Esophagus mucosa (tissue), 1 donor: ENCODE measurements at regions not wholly inside any gene's neighbourhood (a gene's known extent, or its start where the extent isn't known, plus 50 kb on each side); places are given as distances from the start of the nearest gene placed in this dataset.
"Not testable (repeated sequence)": the region's sequence is repeated elsewhere in the genome, so short reads cannot be mapped to it uniquely, and the experiment has no call there.

Experiments
- ATAC-seq: fragments of 200-7000 bp; cut with Tn5 transposase; one replicate; pipeline ENCODE4 v1.9.1; 2020
- donor health status: DM: yes; HTN: yes; CAD: no.

DNA sequence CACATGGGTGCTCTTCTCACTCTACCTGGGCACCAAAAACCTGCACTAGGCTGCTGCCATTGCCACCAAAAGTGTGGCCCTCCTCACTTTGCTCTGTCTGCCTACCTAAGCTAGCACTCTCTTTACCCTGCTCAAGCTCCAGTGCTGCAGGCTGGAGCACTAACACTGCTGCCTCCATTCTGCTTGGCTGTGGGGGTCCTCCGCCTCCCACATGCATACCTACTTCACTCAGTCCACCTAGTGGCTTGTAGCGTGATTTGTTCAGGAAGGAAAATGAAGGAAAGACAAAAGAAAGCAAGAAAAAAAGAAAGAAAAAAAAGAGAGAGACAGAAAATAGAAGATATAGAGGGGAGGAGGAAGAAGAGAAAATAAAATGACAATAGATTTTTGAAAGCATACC, 1339.4 kb upstream of the CHAC2 start:
- no peak for ATAC-seq

- ATAC-seq, result no peak
Observed at GRCh38 chr2:52423655-52424054, 1343.9 kb upstream of the CHAC2 start.

DNA sequence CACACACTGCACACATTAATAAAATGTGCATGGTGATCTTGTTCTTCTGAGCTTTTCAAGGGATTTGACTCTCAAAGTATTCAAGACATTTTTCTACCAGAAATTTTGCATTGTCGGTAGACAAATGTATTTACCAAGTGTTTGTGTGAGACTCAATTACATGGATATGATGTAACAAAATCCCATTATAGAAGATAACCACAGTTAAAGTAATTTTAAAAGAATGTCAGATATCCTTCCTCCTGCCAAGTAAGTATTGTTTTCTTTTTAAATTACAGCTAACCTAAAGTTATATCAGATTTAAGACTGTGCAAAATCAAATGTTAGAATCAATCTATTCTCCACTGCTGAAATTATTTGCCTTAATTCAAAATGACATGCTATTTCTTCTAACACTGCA, 1344.5 kb upstream of the CHAC2 start:
- ATAC-seq, result no peak

- ATAC-seq, result no peak
Observed at GRCh38 chr2:52416340-52416739, 1351.3 kb upstream of the CHAC2 start.

- no peak for ATAC-seq
Observed at GRCh38 chr2:52414561-52415295, 1352.9 kb upstream of the CHAC2 start.

DNA sequence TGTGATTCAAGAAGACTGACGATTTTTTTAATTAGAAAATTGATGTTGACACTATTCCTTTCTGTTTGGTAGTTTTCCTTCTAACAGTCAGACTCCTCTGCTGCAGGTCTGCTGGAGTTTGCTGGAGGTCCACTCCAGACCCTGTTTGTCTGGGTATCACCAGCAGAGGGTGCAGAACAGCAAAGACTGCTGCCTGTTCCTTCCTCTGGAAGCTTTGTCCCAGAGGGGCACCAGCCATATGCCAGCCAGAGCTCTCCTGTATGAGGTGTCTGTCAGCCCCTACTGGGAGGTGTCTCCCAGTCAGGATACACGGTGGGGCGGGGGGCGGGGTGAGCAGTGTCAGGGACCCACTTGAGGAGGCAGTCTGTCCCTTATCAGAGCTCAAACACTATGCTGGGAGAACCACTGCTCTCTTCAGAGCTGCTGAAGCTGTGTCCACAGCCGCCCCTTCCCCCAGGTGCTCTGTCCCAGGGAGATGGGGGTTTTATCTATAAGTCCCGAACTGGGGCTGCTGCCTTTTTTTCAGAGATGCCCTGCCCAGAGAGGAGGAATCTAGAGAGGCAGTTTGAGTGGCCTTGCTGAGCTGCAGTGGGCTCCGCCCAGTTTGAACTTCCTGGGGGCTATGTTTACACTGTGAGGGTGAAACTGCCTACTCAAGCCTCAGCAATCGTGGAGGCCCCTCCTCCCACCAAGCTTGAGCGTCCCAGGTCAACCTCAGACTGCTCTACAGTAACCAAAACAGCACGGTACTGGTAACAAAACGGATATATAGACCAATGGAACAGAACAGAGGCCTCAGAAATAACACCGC, 1358.1 kb upstream of the CHAC2 start:
- not testable (repeated sequence) for ATAC-seq

DNA sequence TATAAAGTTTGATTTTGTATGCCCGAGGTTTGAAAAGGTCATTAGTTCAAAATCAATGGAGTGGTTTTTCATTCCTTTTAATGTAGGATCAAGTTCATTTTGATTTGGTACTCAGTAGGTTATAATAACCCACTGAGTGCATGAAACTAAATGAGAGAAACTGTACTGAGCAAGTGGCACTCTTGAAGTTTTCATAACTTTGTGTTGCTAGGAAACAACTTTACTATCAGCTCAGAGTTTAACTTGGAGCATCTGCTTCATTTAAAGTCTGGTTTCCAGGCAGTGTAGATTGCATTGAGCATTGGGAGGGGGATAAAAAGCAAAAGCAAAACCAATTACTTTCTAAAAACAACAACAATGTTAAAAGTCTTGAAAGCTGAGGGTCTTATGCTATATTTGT, 1361.6 kb upstream of the CHAC2 start:
- ATAC-seq, result no peak

- no peak for ATAC-seq
Observed at GRCh38 chr2:52404866-52405265, 1362.7 kb upstream of the CHAC2 start.

- no peak for ATAC-seq
Observed at GRCh38 chr2:52404046-52404445, 1363.6 kb upstream of the CHAC2 start.

DNA sequence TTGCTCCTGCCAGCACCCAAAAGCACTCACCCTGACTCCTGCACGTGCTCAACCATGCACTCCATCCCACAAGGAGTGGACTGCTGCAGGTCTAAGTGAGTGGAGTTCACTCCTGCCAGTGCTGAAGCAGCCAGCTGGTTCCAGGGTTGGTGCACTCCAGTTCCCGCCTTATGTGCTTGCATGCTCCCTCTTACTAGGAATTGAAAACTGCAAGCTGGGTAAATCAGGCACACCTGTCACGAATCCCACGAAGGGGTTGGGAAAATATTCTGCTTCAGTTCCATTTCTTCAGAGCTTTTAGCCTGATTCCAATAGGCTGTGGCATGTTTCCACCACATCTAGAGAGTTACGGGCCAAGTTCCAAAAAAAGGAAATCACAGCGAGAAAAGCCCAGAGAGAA, 1365.5 kb upstream of the CHAC2 start:
- no peak for ATAC-seq

- ATAC-seq, result no peak
Observed at GRCh38 chr2:52396836-52397235, 1364.9 kb upstream of the NRXN1 start.

- ATAC-seq, result no peak
Observed at GRCh38 chr2:52395912-52396311, 1364.0 kb upstream of the NRXN1 start.

- no peak for ATAC-seq
Observed at GRCh38 chr2:52391621-52392020, 1359.7 kb upstream of the NRXN1 start.

GRCh38 chr2:52390651-52391050, 1358.7 kb upstream of the NRXN1 start:
- no peak for ATAC-seq

- ATAC-seq, result no peak
Observed at GRCh38 chr2:52387937-52388590, 1356.1 kb upstream of the NRXN1 start.

- no peak for ATAC-seq
Observed at GRCh38 chr2:52386433-52387030, 1354.6 kb upstream of the NRXN1 start.

GRCh38 chr2:52383541-52383940, 1351.6 kb upstream of the NRXN1 start:
- no peak for ATAC-seq

- ATAC-seq, result no peak
Observed at GRCh38 chr2:52369178-52369577, 1337.2 kb upstream of the NRXN1 start.

GRCh38 chr2:52368141-52368540, 1336.2 kb upstream of the NRXN1 start:
- no peak for ATAC-seq

- no peak for ATAC-seq
Observed at GRCh38 chr2:52365946-52366345, 1334.0 kb upstream of the NRXN1 start.

GRCh38 chr2:52356556-52356955, 1324.6 kb upstream of the NRXN1 start:
- no peak for ATAC-seq

- ATAC-seq, result no peak
Observed at GRCh38 chr2:52347292-52347691, 1315.4 kb upstream of the NRXN1 start.

DNA sequence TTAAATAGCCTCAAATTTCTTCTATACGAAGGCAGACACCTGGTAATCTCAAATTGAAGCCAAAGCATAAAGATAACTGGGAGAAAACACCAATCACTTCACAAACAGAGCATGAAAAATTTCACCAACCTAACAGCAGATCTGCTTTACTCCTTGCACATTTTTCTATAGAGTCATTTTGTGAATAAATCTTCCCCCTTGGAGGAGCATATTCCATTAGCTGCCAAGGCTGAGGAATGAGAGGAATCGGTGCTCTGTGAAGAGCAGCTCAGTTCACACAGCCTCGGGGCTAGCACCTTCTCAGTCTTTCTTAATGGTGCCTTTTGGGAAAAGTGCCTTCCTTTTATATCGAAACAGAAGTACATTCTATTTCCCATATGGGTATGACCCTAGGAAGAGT, 1313.7 kb upstream of the NRXN1 start:
- ATAC-seq, result no peak
